HEK293T (cell line): ENCODE measurements at regions not wholly inside any gene's neighbourhood (a gene's known extent, or its start where the extent isn't known, plus 50 kb on each side); places are given as distances from the start of the nearest gene placed in this dataset.

Source experiments
- ARNT ChIP-seq: fragments of 450-650 bp; IDR thresholded peaks from 2 replicates; pipeline ENCODE4 v1.6.1; 2017; ENCODE audit warnings: mild to moderate bottlenecking
- BHLHE40 ChIP-seq: fragments of 450-650 bp; IDR thresholded peaks from 2 replicates; pipeline ENCODE4 v1.6.1; 2016; ENCODE audit warnings: mild to moderate bottlenecking, moderate library complexity, borderline replicate concordance
- ELF4 ChIP-seq: fragments of 450-650 bp; IDR thresholded peaks from 2 replicates; pipeline ENCODE4 v1.6.1; 2017; ENCODE audit warnings: antibody characterized with exemption
- FOXA1 ChIP-seq: fragments of 450-650 bp; IDR thresholded peaks from 2 replicates; pipeline ENCODE4 v1.6.1; 2016; ENCODE audit warnings: mild to moderate bottlenecking
- L3MBTL2 ChIP-seq: fragments of 450-650 bp; conservative IDR thresholded peaks from 2 replicates; pipeline ENCODE4 v1.6.1; 2016; ENCODE audit warnings: mild to moderate bottlenecking
- LEF1 ChIP-seq: fragments of 450-650 bp; IDR thresholded peaks from 2 replicates; pipeline ENCODE4 v1.6.1; 2017; ENCODE audit warnings: mild to moderate bottlenecking, borderline replicate concordance
- NFRKB ChIP-seq: fragments of 450-650 bp; IDR thresholded peaks from 2 replicates; pipeline ENCODE4 v1.6.1; 2016; ENCODE audit warnings: mild to moderate bottlenecking, moderate library complexity
- PKNOX1 ChIP-seq: fragments of 450-650 bp; IDR thresholded peaks from 2 replicates; pipeline ENCODE4 v1.6.1; 2016
- SP1 ChIP-seq: fragments of 450-650 bp; IDR thresholded peaks from 2 replicates; pipeline ENCODE4 v1.6.1; 2017
- TARDBP ChIP-seq: fragments of 450-650 bp; IDR thresholded peaks from 2 replicates; pipeline ENCODE4 v1.6.1; 2016
- ZNF384 ChIP-seq: fragments of 450-650 bp; IDR thresholded peaks from 2 replicates; pipeline ENCODE4 v1.6.1; 2016

GRCh38 chr18:49666045-49666775 lies 104.4 kb downstream of the LIPG start:
- TF ChIP-seq TARDBP (no peak), ARNT (no peak), FOXA1 (no peak), SP1 (no peak), L3MBTL2 (no peak), NFRKB (no peak), BHLHE40 (no peak), ELF4 (no peak), LEF1 (no peak), PKNOX1 (no peak), ZNF384 (no peak)
